HCT116 (cell line): ENCODE measurements at regions not wholly inside any gene's neighbourhood (a gene's known extent, or its start where the extent isn't known, plus 50 kb on each side); places are given as distances from the start of the nearest gene placed in this dataset.

ENCODE experiments used
- ATAC-seq: fragments of 200-7000 bp; cut with Tn5 transposase; 2 replicates; pipeline ENCODE4 v1.9.1; 2020; ENCODE audit warnings: mild to moderate bottlenecking, moderate library complexity
- BruUV-seq: library from RNA; stranded (reverse); fragments of 400-500 nt; replicated peaks from 2 replicates; lab custom pipeline; 2021; lab: Mats Ljungman, UMichigan
- CTCF ChIA-PET: fragments of 300-600 bp; sonication (Branson Sonifier 250); formaldehyde crosslinking; loops from one replicate; lab custom pipeline; 2021; ENCODE audit warnings: antibody characterized with exemption; lab: Charles Lee
- POLR2A ChIA-PET: fragments of 300-600, 350-600 bp; sonication (Branson Sonifier 250); formaldehyde crosslinking; loops from one replicate; lab custom pipeline; 2021; ENCODE audit warnings: antibody characterized with exemption; lab: Charles Lee
- RAD21 ChIA-PET, 2 experiments: fragments of 300-600 bp; sonication (Branson Sonifier 250); formaldehyde crosslinking; loops; one replicate each; lab custom pipeline; 2023; ENCODE audit warnings: low total read pairs in 2 of 2; ENCODE audit not compliant: uncharacterized antibody in 2 of 2, unreplicated experiment in 2 of 2, low non-redundant PET in 1 of 2; lab: Charles Lee
- DNase-seq: peaks from one replicate; pipeline ENCODE4 v3.0.0-alpha.2; 2010; ENCODE audit warnings: low read depth, low spot score
- H2AFZ ChIP-seq: fragments of 200-600 bp; shearing (Covaris generic), sonication (generic); 2 replicates; pipeline ENCODE4 v1.6.1; 2017; ENCODE audit warnings: low read depth, mixed run types, mixed read lengths, antibody characterized with exemption, low read length; ENCODE audit not compliant: poor library complexity, severe bottlenecking
- H3K27ac ChIP-seq: 2 replicates; pipeline ENCODE4 v1.5.1; 2012; ENCODE audit warnings: low read depth, low read length
- H3K27me3 ChIP-seq: fragments of 200-600 bp; sonication (generic); 2 replicates; pipeline ENCODE4 v1.6.1; 2016; ENCODE audit warnings: mixed run types, low read length, mixed read lengths; ENCODE audit not compliant: insufficient read depth
- H3K36me3 ChIP-seq, 2 experiments: fragments of 200-500 bp in 1 of 2; fragments of 200-600 bp in 1 of 2; sonication (Bioruptor generic) in 1 of 2; sonication (generic) in 1 of 2; 2 replicates each; pipeline versions ENCODE4 v1.5.1 to v1.6.1; 2014 to 2016; ENCODE audit warnings: low read length in 2 of 2, inconsistent platforms in 1 of 2, mixed read lengths in 1 of 2, mixed run types in 1 of 2; ENCODE audit not compliant: insufficient read depth in 2 of 2, control insufficient read depth in 1 of 2
- H3K4me1 ChIP-seq, 2 experiments: fragments of 200-600 bp in 1 of 2; sonication (generic) in 1 of 2; 2 replicates each; pipeline versions ENCODE4 v1.5.1 to v1.6.1; 2012 to 2017; ENCODE audit warnings: low read length in 2 of 2, inconsistent platforms in 1 of 2, mild to moderate bottlenecking in 1 of 2, mixed read lengths in 1 of 2, mixed run types in 1 of 2, moderate library complexity in 1 of 2; ENCODE audit not compliant: insufficient read depth in 2 of 2, control insufficient read depth in 1 of 2
- H3K4me2 ChIP-seq: fragments of 200-600 bp; sonication (generic); 2 replicates; pipeline ENCODE4 v1.6.1; 2017; ENCODE audit warnings: mixed run types, low read length, mixed read lengths
- H3K4me3 ChIP-seq, 2 experiments: fragments of 200-600 bp in 1 of 2; sonication (generic) in 1 of 2; replicated peaks in 1 of 2; 2 replicates each; pipeline ENCODE4 v1.5.1; 2011 to 2016; ENCODE audit warnings: low read length in 2 of 2, control low read depth in 1 of 2, low read depth in 1 of 2, mild to moderate bottlenecking in 1 of 2, mixed read lengths in 1 of 2, mixed run types in 1 of 2
- H3K79me2 ChIP-seq: fragments of 200-600 bp; sonication (generic); 2 replicates; pipeline ENCODE4 v1.6.1; 2017; ENCODE audit warnings: mild to moderate bottlenecking, mixed run types, low read length, moderate library complexity, mixed read lengths; ENCODE audit not compliant: insufficient read depth
- H3K9ac ChIP-seq: fragments of 200-600 bp; sonication (generic); 2 replicates; pipeline ENCODE4 v1.6.1; 2016; ENCODE audit warnings: low read length, mixed read lengths
- H3K9me2 ChIP-seq: fragments of 200-600 bp; sonication (generic), shearing (Covaris generic); 2 replicates; pipeline ENCODE4 v1.6.1; 2017; ENCODE audit warnings: mixed run types, mild to moderate bottlenecking, moderate library complexity; ENCODE audit not compliant: insufficient read depth
- H3K9me3 ChIP-seq, 2 experiments: fragments of 200-500 bp in 1 of 2; fragments of 200-600 bp in 1 of 2; sonication (Bioruptor generic) in 1 of 2; sonication (generic) in 1 of 2; 2 replicates each; pipeline ENCODE4 v1.6.1; 2014 to 2017; ENCODE audit warnings: low read length in 2 of 2, mixed read lengths in 2 of 2, inconsistent platforms in 1 of 2, low read depth in 1 of 2, mild to moderate bottlenecking in 1 of 2, mixed run types in 1 of 2, moderate library complexity in 1 of 2; ENCODE audit not compliant: control insufficient read depth in 1 of 2, insufficient read depth in 1 of 2
- H4K20me1 ChIP-seq: fragments of 200-600 bp; sonication (generic), shearing (Covaris generic); 2 replicates; pipeline ENCODE4 v1.6.1; 2017; ENCODE audit warnings: mixed run types, mild to moderate bottlenecking, moderate library complexity; ENCODE audit not compliant: insufficient read depth
- CEBPB ChIP-seq: IDR thresholded peaks from 2 replicates; pipeline ENCODE4 v1.6.1; 2012; ENCODE audit warnings: low read depth
- EGR1 ChIP-seq: IDR thresholded peaks from 2 replicates; pipeline ENCODE4 v1.6.1; 2012; ENCODE audit warnings: low read depth
- ELF1 ChIP-seq: IDR thresholded peaks from 2 replicates; pipeline ENCODE4 v1.6.1; 2012; ENCODE audit warnings: low read depth, borderline replicate concordance
- EZH2phosphoT487 ChIP-seq: fragments of 200-600 bp; IDR thresholded peaks from 2 replicates; pipeline ENCODE4 v1.6.1; 2018; ENCODE audit warnings: antibody characterized with exemption, borderline replicate concordance
- FOSL1 ChIP-seq: IDR thresholded peaks from 2 replicates; pipeline ENCODE4 v1.6.1; 2012; ENCODE audit warnings: low read depth
- JUND ChIP-seq: IDR thresholded peaks from 2 replicates; pipeline ENCODE4 v1.6.1; 2012
- POLR2A ChIP-seq: IDR thresholded peaks from 2 replicates; pipeline ENCODE4 v1.7.0; 2011; ENCODE audit warnings: borderline replicate concordance; ENCODE audit not compliant: insufficient read depth, insufficient read length; ENCODE audit errors: extremely low read depth
- RAD21 ChIP-seq: IDR thresholded peaks from 2 replicates; pipeline ENCODE4 v1.6.1; 2012; ENCODE audit warnings: low read depth, mild to moderate bottlenecking
- SRF ChIP-seq: IDR thresholded peaks from 2 replicates; pipeline ENCODE4 v1.6.1; 2012; ENCODE audit warnings: low read depth
- YY1 ChIP-seq: IDR thresholded peaks from 2 replicates; pipeline ENCODE4 v1.6.1; 2011; ENCODE audit warnings: low read length, low read depth, moderate library complexity, mild to moderate bottlenecking; ENCODE audit not compliant: insufficient replicate concordance; ENCODE audit errors: extremely low read depth
- ZFX ChIP-seq: fragments of 450-650 bp; IDR thresholded peaks from 2 replicates; pipeline ENCODE4 v1.6.1; 2017
- intact Hi-C: fragments of 100-400 bp; cut with micrococcal nuclease; formaldehyde crosslinking; loops from 2 replicates; pipeline ENCODE4 v1.10.0; 2022
- TF ChIP-seq, protein P1 (sequence below), 3 experiments: fragments of 200-600 bp in 1 of 3; sonication (generic) in 1 of 3; IDR thresholded peaks in 2 of 3; conservative IDR thresholded peaks in 1 of 3; 2 replicates each; pipeline ENCODE4 v1.5.1; 2012 to 2017; ENCODE audit warnings: low read depth in 2 of 3, low read length in 2 of 3, antibody characterized with exemption in 1 of 3, borderline replicate concordance in 1 of 3, control low read depth in 1 of 3, mild to moderate bottlenecking in 1 of 3, mixed read lengths in 1 of 3, mixed run types in 1 of 3, moderate library complexity in 1 of 3; ENCODE audit not compliant: insufficient read depth in 1 of 3
- TF ChIP-seq, protein P2 (sequence below): IDR thresholded peaks from 2 replicates; pipeline ENCODE4 v1.6.1; 2012; ENCODE audit warnings: low read depth

DNA sequence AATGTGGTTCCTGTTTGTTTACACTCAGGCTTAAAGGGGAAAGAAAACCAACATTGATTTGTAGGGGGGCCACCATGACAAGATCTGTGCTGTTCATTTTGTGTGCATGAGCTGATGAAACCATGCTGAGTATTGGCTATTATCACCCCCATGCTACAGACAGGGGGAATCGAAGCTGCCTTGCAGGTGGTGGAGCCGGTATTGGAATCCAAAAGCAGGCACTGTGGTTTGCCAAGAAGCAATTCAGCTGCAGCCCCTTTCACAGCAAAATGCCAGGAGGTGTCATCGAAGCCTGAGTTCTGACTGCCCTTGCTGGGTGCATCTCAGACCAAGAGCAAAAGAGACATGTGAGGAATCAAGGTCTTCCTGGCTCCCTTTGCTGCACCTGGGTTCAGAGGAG is 221.9 kb downstream of the UXS1 start:
- TF ChIP-seq EGR1 (no peak), EZH2phosphoT487 (no peak), RAD21 (no peak), SRF (no peak), ELF1 (no peak), FOSL1 (no peak), CEBPB (no peak), POLR2A (no peak), JUND (no peak), ZFX (no peak), YY1 (no peak)
- TF ChIP-seq, protein P1, sequence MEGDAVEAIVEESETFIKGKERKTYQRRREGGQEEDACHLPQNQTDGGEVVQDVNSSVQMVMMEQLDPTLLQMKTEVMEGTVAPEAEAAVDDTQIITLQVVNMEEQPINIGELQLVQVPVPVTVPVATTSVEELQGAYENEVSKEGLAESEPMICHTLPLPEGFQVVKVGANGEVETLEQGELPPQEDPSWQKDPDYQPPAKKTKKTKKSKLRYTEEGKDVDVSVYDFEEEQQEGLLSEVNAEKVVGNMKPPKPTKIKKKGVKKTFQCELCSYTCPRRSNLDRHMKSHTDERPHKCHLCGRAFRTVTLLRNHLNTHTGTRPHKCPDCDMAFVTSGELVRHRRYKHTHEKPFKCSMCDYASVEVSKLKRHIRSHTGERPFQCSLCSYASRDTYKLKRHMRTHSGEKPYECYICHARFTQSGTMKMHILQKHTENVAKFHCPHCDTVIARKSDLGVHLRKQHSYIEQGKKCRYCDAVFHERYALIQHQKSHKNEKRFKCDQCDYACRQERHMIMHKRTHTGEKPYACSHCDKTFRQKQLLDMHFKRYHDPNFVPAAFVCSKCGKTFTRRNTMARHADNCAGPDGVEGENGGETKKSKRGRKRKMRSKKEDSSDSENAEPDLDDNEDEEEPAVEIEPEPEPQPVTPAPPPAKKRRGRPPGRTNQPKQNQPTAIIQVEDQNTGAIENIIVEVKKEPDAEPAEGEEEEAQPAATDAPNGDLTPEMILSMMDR (IDR thresholded peaks at IDR 0.05 in 2 of 3, conservative IDR thresholded peaks at IDR 0.05 in 1 of 3; ENCODE audit: borderline replicate concordance in 1 of 3, insufficient read depth in 1 of 3, low read depth in 2 of 3, low read length in 2 of 3), result no peak
- TF ChIP-seq, protein P2, sequence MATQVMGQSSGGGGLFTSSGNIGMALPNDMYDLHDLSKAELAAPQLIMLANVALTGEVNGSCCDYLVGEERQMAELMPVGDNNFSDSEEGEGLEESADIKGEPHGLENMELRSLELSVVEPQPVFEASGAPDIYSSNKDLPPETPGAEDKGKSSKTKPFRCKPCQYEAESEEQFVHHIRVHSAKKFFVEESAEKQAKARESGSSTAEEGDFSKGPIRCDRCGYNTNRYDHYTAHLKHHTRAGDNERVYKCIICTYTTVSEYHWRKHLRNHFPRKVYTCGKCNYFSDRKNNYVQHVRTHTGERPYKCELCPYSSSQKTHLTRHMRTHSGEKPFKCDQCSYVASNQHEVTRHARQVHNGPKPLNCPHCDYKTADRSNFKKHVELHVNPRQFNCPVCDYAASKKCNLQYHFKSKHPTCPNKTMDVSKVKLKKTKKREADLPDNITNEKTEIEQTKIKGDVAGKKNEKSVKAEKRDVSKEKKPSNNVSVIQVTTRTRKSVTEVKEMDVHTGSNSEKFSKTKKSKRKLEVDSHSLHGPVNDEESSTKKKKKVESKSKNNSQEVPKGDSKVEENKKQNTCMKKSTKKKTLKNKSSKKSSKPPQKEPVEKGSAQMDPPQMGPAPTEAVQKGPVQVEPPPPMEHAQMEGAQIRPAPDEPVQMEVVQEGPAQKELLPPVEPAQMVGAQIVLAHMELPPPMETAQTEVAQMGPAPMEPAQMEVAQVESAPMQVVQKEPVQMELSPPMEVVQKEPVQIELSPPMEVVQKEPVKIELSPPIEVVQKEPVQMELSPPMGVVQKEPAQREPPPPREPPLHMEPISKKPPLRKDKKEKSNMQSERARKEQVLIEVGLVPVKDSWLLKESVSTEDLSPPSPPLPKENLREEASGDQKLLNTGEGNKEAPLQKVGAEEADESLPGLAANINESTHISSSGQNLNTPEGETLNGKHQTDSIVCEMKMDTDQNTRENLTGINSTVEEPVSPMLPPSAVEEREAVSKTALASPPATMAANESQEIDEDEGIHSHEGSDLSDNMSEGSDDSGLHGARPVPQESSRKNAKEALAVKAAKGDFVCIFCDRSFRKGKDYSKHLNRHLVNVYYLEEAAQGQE, result no peak
- no peaks in the 10 kb centered on the region for H3K9me2 ChIP-seq
- POLR2A ChIA-PET, result no interaction called here
- H3K36me3 ChIP-seq, result no peaks in the 10 kb centered on the region
- no peaks in the 10 kb centered on the region for H4K20me1 ChIP-seq
- H3K79me2 ChIP-seq, result no peaks in the 10 kb centered on the region
- H3K4me2 ChIP-seq, result no peak overlapping the region
- H3K4me1 ChIP-seq, result peaks cover 5 to 8% of the 10 kb centered on the region in 2 experiments; a peak in 3 of 4 replicates
- intact Hi-C loops, result no loop called here
- no peak for DNase-seq
- H3K27me3 ChIP-seq, result no peaks in the 10 kb centered on the region
- no peak overlapping the region for H3K27ac ChIP-seq
- no TSS peak for BruUV-seq
- CTCF ChIA-PET, result no interaction called here
- ATAC-seq, result no peak
- H2AFZ ChIP-seq, result no peak overlapping the region
- no peak overlapping the region for H3K9ac ChIP-seq
- no peak overlapping the region for H3K4me3 ChIP-seq
- RAD21 ChIA-PET, result no interaction called here
- peaks cover 4 to 6% of the 10 kb centered on the region in 2 experiments; a peak in 2 of 4 replicates for H3K9me3 ChIP-seq
